Hepatocyte (in vitro differentiated cells): ENCODE measurements at regions not wholly inside any gene's neighbourhood (a gene's known extent, or its start where the extent isn't known, plus 50 kb on each side); places are given as distances from the start of the nearest gene placed in this dataset.

Source experiments
- CTCF ChIP-seq: fragments of 200-600 bp; sonication (generic); IDR thresholded peaks from 2 replicates; pipeline ENCODE4 v1.5.1; 2016; ENCODE audit warnings: antibody characterized with exemption, mild to moderate bottlenecking; ENCODE audit not compliant: poor library complexity
- EZH2 ChIP-seq: fragments of 200-600 bp; sonication (generic); IDR thresholded peaks from 2 replicates; pipeline ENCODE4 v1.6.1; 2016; ENCODE audit warnings: antibody characterized with exemption, mild to moderate bottlenecking, borderline replicate concordance
- EZH2phosphoT487 ChIP-seq: fragments of 200-600 bp; sonication (generic); IDR thresholded peaks from one replicate; pipeline ENCODE4 v1.6.1; 2018; ENCODE audit warnings: antibody characterized with exemption, mild to moderate bottlenecking, low read depth, moderate library complexity; ENCODE audit not compliant: unreplicated experiment, severe bottlenecking

GRCh38 chr21:32186804-32187203 lies 92.0 kb downstream of the MIS18A start:
- no peak for TF ChIP-seq CTCF
- TF ChIP-seq EZH2phosphoT487, result no peak
- no peak for TF ChIP-seq EZH2
